Endometrium (tissue), 2 donors: ENCODE measurements at regions not wholly inside any gene's neighbourhood (a gene's known extent, or its start where the extent isn't known, plus 50 kb on each side); places are given as distances from the start of the nearest gene placed in this dataset.

Experiments
- FAIRE-seq: peaks from 2 replicates; lab custom pipeline; 2012; peaks lifted over from hg19 to GRCh38; lab: Jason Lieb, UNC
- donor health status: control.
- donor health status: control.

GRCh38 chr18:61085761-61086160 is 247.5 kb upstream of the CDH20 start:
- FAIRE-seq = no peak

DNA sequence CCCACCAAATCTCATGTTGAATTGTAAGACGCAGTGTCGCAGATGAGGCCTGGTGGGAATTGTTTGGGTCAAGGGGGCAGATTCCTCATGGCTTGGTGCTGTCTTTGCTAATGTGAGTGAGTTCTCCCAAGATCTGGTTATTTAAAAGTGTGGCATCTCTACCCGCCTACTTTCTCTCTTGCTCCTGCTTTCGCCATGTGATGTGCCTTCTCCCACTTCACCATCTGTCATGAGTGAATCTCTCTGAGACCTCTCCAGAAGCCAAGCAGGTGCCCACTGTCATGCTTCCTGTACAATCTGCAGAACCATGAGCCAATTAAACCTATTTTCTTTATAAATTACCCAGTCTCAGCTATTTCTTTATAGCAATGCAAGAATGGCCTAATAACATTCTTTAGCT is 246.6 kb upstream of the CDH20 start:
- FAIRE-seq = no peak

DNA sequence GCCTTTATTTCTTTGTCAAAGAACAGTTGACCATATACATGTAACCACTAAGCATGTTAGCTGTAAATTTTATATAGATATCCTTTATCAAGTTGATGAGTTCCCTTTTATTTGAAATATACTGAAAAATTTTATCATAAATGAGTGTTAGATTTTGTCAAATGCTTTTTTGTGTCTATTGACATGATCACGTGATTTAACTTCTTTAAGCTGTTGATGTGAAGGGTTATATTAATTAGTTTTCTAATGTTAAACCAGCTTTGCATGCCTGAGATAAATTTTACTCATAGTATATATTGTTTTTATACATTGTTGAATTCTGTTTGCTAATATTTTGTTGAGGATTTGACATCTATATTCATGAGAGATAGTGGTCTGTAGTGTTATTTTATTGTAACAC is 241.9 kb upstream of the CDH20 start:
- FAIRE-seq = no peak

- no peak for FAIRE-seq
These were observed 239.3 kb upstream of the CDH20 start for GRCh38 chr18:61093965-61094364.

DNA sequence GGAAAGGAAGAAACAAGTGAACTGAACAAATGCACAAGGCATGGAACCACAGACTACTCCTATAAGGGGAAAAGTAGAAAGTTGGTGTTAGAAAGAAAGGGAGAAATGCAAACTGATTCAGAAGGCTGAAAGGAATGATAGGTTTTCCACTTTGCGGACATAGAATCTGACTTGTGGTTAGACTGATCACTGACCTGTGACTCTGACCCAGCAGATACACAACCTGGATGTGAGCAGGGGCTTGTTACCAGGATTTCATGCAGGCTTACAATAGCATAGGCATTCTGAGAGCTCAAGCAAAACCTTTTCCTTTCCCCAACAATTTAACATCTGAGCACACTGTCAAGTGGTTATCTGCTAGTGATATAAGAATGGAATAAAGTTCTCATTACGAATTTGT is 237.0 kb upstream of the CDH20 start:
- no peak for FAIRE-seq

DNA sequence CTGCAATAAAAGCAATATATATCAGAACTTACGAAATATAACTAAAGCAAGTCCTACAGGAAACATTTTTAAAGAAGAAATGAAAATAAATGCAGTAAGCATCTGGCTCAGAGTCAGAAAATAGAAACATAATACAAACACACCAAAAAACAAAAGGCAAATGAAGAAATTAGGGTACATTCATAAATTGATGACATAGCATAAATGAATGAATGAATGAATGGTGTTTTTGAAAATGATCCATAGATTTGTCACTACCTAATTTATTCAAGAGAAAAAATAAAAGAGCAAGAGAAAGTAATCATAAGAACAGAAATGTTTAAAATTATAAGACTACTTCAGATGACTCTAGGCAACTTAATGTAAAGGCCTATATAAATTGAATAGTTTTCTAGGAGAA is 226.1 kb upstream of the CDH20 start:
- FAIRE-seq = no peak

GRCh38 chr18:61108706-61109105 is 224.5 kb upstream of the CDH20 start:
- FAIRE-seq = no peak

DNA sequence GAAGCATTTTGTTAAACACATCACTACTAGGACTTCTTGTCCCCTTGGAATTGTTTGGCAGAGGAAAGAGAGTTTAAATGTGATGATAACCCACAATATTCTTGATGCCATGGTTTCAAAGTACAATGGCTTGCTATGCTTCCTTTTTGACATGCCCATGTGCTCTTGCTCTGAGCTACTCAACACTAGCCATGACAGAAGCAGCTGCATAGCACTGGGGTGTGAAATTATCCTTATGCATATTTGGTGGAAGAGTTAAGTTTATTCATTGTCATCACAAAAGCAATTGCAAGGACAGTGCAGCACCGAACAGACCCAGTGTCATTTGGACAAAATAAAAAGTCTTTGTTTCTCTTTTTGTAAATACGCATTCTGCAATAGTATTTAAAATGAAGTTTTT is 209.9 kb upstream of the CDH20 start:
- no peak for FAIRE-seq

GRCh38 chr18:61127714-61128467 is 205.3 kb upstream of the CDH20 start:
- no peak for FAIRE-seq

DNA sequence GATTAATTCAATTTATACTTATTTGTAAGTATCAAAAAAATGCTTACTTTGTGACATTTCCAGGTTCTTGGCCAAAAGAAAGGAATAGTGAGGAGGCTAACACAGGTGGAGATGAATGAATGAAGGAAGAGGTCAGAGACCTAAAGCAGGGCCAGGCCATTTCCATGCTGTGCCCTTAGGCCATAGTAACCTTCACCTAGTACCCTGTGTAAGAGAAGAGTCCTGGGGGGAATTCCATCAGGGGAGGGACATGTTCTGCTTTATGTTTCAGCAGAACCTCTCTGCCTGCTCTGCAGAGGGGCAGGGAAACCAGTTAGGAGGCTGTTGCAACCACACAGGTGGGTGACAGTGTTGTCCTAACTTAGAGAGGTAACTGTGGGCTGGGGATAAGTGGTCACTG is 204.2 kb upstream of the CDH20 start:
- FAIRE-seq = no peak

GRCh38 chr18:61132031-61132430 is 201.2 kb upstream of the CDH20 start:
- FAIRE-seq = no peak

- FAIRE-seq = no peak
These were observed 199.4 kb upstream of the CDH20 start for GRCh38 chr18:61133783-61134182.

- no peak for FAIRE-seq
These were observed 196.4 kb upstream of the CDH20 start for GRCh38 chr18:61136711-61137251.

GRCh38 chr18:61141691-61142090 is 191.5 kb upstream of the CDH20 start:
- no peak for FAIRE-seq

DNA sequence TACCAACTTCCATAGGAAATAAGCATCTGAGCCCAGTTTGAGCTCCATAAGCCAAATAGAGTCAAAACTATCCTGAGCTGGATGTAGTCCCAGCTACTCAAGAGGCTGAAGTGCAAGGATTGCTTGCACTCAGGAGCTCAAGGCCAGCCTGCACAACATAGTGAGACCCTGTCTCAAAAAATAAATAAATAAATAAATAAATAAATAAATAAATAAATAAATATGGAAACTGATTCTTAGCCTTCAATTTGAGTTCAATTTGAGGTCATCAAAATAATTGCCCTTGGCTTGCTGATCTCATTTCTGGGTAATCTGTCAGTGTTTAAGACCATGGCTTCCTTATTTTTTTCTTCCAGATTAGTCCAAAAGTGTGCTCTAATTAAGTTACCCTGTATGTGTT is 184.9 kb upstream of the CDH20 start:
- no peak for FAIRE-seq

DNA sequence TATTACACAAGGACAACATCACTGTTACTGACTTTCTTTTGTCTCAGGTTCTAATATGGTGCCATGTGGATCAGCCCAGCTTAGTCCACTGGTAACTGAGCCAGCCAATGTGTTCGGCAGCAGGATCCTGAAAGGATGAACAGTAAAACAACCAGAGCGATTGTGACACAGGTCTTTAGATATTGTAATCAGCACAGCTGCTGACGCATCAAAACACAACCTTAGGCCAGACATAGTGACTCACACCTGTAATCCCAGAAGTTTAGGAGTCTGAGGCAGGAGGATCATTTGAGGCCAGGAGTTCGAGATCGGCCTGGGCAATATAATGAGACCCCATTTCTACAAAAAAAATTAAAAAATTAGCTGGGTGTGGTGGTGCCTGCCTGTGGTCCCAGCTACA is 183.4 kb upstream of the CDH20 start:
- FAIRE-seq = no peak

DNA sequence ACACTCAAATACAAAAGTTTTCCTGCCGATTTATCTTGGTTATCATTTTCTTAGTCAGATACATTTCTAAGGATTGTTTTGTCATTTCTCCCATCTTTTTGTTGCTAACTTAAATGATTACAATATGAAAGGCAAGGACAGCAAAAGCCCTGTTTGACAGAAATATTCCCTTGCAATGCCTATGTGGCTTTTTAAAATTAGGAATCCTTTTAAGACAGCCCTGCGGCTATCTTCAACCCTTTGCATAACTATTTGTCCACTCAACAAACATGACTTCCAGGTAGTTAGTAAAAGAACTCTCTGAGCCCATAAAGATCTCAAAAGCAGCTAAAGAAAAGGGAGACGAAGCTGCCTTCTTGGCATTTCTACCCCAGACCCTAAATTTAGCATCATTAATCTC is 179.7 kb upstream of the CDH20 start:
- FAIRE-seq = no peak

DNA sequence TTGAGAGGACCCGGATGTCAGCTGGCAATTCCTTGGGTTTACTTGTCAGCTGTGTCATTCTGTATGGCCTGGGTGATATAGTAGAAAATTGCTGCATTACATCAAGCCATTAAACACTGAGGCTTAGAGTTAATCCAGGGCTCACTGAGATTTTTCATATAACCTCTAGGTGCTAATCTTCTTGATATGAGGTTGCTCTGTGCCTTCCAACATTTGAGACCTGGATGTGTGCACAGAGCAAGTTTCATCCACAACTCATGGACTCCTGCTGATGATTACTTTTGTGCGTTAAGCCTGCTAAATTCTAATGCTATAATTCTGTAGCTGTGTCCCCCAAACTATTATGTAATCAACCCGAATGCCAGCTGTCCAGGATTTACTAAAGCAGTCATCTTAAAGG is 178.4 kb upstream of the CDH20 start:
- FAIRE-seq = no peak

- FAIRE-seq = no peak
These were observed 177.6 kb upstream of the CDH20 start for GRCh38 chr18:61155586-61155985.

GRCh38 chr18:61157451-61157850 is 175.8 kb upstream of the CDH20 start:
- no peak for FAIRE-seq

DNA sequence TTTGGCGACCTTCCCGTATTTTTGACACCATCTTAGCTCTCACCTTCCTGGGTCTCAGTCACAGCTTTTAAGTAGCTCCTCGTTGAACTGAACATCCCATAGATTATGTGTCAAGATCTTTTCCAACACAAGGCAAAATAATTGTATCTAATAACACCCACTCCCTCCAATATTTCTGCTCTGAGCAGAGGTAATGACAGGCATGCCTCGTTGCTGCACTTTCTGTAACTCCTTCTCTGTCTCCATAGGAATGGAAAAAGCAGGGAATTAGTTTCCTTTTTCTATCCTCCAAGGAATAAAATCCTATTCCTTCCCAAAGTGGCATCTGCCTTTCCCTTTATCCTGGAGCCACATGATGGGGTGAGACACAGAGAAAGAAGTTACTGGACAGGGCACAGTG is 174.0 kb upstream of the CDH20 start:
- FAIRE-seq = no peak

GRCh38 chr18:61164321-61164720 is 168.9 kb upstream of the CDH20 start:
- no peak for FAIRE-seq

GRCh38 chr18:61167902-61168301 is 165.3 kb upstream of the CDH20 start:
- peak; percentile 35 for FAIRE-seq

- FAIRE-seq = no peak
These were observed 163.8 kb upstream of the CDH20 start for GRCh38 chr18:61169386-61169785.
